ENCODE measurements at regions not wholly inside any gene's neighbourhood (a gene's known extent, or its start where the extent isn't known, plus 50 kb on each side); places are given as distances from the start of the nearest gene placed in this dataset.
"Not testable (repeated sequence)": the region's sequence is repeated elsewhere in the genome, so short reads cannot be mapped to it uniquely, and the experiment has no call there.

DNA sequence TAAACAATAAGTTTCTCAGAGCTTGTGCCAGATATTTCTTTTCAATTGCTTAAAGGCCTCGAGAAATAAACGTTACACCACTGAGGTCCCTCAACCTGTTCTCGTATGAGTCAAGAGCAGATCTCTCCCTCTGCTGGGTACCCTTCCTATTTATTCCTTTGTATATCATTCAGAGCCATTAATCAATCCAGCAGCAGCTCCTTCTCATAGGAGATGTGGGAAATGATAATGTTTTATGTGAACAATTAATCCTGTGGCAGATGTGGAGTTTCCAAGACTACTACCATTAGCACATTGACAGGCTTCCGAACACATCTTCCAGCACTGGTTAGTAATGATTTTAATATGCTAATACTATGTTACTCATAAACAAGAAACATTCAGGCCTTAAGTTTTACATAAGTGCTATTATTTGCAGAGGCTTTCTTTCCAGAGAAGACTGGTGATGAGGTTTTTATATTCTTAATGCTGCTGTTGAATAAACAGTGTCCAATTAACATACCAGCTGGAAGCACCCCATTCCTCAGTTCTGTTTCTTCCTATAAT lies 196.5 kb downstream of the ZNF608 start:
- DNase-seq (ENCODE audit: low read depth in 2 of 2) = no peak

DNA sequence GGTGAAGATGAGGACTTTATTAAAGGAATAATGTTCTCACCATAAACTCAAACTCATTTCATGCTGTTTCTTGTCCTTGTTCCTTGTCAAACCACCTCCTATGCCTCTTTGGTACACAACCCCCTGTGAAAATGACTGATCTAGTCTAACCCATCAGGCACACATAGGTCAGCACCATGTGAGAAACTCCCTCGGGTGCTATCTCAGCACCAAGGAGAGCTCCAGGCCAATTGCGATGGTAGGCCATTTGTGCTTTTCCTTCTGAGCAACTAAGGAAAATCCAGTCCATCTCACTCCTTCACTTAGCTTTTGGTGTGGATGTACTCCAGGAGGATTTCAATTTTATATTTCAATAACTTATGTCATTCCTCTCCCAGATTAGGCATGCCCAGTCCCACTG lies 199.8 kb downstream of the ZNF608 start:
- DNase-seq (ENCODE audit: low read depth in 2 of 2) = no peak

DNA sequence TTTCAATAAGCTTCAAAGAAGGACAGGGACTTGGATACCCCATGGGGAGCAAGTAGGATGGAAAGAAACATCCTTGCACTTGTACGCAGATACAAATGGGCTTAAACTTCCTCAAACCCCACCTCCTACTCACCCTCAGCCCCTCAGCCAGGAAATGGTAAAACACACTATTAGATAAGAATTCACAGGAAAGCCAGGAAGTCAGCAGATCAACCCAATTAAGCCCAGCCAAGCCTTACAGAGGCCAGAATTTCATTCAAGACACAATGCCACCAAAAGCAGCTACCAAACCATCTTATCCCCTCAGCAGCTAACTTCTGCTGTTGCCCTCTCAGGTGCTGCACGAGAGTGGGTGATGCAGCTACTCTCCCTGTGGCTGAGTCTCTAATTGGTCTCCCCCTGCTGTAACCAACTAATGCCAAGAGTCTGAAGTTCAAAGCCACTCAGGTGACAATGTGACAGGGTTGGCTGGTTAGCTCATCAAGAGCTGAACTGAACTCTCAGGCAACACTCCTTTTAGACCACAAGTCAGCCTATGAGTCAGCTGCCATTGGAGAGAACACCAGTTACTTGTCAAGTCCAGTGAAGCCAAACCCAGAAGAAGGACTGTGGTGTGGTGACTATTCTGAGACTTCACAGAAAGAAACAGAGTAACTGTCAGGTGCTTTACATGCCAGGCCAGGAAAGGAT lies 201.9 kb downstream of the ZNF608 start:
- DNase-seq (ENCODE audit: low read depth in 2 of 2) = no peak

DNA sequence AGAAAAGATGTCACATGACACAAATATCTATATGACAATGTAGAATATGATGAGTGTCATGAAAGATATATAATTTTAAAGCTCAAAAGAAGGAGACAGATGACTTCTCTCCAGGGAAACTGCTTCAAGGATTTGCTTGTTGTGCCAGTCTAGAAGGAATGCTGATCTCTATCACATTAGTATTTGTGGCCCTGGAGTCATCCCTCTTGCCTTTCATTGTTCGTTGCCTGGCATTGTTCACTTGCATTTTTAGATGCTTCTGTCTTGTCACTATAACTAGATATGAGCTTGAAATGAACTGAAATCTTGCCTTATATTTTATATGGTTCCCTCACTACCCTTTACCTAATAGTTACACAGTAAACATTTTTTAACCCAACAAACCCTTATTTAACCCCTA lies 207.5 kb downstream of the ZNF608 start:
- DNase-seq (ENCODE audit: low read depth in 2 of 2) = no peak

DNA sequence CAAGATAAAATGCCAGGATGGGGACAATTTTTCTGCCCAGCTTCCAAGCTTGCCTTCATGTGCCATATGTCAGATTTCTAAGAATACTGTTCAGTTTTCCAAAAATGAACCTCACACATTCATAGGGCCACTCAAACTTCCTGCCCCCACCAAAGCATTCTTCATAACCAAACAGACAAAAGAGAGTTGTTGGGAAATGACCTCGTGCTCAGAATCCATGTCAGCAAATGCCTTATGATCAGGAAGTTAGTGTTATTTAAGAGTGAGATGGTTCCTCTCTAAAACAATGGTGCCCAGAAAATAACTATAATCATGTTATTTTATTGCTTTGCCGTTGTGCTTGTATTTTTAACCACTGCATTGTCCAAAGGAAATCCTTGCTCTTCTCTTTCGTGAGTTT lies 208.2 kb downstream of the ZNF608 start:
- DNase-seq (ENCODE audit: low read depth in 2 of 2) = no peak

DNA sequence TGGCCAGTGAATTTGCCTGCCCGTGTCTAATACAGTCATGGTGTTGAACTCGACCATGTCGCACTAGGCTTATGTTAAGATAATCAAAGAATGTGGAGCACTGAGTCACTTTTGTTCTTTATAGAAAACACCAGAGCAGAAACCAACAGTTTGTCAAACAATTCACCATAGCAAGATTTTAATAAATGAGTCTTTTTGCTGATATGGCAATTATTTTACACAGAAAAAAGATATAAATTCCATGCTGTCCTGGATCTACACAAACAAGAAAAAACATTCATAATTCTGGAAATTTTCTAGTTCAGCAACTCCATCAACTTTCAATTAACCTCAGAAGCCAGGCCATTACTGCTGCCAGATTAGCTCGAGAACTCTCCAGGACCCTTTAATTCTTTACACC lies 208.9 kb downstream of the ZNF608 start:
- DNase-seq (ENCODE audit: low read depth in 2 of 2) = no peak

DNA sequence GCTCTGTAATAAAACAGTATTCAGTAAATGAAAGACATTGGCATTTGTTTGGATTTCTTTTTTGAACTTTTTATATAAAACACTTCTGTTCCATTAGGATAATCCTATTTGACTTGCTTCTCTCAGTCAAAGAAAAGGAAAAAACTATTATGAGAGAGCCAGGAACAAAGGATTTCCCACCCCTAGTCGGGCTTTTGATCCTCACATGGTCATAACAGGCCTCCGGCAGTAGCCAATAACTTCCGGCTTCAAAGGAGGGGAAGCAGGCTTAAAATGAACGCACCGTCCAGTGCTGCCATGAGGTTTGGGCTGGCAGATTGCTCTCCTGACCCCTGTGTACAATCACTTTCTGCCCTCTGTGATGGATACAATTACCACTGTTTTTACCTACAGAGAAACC lies 209.3 kb downstream of the ZNF608 start:
- DNase-seq (ENCODE audit: low read depth in 2 of 2) = no peak

DNA sequence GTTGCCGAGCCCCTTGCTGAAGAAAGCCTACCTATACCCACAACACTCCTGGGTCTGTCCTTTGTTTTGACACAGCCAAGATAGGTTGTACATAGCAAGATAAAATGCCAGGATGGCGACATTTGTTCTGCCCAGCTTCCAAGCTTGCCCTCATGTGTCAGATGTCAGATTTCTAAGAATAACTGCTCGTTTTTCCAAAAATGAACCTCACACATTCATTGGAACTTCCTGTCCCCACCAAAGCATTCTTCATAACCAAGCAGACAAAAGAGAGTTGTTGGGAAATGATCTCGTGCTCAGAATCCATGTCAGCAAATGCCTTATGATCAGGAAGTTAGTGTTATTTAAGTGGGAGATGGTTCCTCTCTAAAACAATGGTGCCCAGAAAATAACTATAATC lies 210.1 kb downstream of the ZNF608 start:
- DNase-seq (ENCODE audit: low read depth in 2 of 2) = no peak

DNA sequence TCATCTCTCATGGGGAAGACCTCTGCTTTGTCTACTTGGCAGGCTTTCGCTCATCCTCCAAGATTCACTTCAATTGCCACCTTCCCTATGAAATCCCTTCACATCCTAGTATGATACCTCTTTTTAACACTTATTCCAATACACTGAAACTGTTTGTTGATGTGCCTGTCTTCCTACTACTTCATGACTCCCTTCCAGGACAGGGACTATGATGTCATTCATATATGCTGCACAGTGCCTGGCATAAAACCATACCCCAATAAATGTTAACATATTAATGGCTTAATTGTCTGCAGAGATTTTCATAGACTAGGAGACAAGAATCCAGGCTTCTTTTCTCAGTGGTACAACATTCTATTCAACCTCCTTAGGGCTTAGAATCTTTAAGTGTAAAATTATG lies 215.5 kb downstream of the ZNF608 start:
- DNase-seq (ENCODE audit: low read depth in 2 of 2) = no peak

DNA sequence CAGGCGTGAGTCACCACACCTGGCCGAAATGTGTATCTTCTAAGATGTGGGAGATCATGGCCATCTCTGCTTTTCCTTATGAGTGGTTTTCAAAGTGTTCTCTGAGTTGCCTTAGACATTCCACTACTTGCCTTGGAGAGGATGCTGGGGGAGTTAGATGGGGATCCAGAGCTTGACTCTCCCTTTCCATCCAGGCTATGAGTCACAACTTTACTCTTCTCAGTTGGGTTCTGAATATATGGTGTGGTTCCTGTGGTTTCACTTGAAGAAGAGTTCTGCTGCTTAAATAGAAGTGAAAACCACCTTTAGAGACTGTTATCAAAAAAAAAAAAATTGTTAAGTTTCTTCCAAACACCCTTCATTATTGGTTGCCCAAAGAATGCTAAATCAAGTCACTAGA lies 217.6 kb downstream of the ZNF608 start:
- no peak for DNase-seq (ENCODE audit: low read depth in 2 of 2)

DNA sequence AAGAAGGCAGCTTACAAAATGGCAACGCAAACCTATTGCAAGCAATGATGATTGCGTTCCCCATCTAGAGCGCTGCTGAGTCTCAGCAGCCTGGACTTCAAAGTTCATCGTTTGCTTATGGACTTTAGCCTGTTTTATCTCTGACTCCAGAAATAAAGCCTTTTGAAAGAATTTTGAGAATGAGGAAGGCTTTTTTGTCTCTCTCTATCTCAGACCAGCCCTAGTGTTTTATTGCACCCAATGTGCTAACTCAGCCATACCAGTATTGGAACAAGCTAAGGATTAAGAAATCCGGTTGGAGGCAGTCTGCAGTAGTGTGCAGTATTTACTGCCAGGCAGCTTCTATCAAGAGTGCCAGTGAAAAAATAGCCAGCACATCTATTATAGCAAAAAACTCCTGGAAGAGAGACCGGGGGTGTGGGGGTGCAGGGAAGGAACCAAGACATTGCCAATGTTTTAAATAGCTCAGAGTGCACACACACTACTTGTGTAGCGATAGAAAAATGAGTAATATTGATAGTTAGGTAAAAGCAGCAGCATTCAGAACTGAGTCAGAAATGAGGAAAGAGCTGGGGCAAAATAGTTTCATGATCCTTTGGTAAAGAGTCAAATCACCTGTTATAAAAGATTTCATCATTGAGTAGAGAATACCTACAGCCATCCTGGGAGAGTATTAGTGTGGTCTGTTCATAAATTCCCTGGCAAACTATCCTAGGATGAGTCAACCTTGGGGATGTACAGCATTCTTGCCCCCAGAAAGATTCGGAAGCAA lies 219.0 kb downstream of the ZNF608 start:
- no peak for DNase-seq (ENCODE audit: low read depth in 2 of 2)

DNA sequence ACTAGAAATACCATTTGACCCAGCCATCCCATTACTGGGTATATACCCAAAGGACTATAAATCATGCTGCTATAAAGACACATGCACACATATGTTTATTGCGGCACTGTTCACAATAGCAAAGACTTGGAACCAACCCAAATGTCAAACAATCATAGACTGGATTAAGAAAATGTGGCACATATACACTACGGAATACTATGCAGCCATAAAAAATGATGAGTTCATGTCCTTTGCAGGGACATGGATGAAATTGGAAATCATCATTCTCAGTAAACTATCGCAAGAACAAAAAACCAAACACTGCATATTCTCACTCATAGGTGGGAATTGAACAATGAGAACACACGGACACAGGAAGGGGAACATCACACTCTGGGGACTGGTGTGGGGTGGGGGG lies 220.4 kb downstream of the ZNF608 start:
- DNase-seq (ENCODE audit: low read depth in 2 of 2) = not testable (repeated sequence)

DNA sequence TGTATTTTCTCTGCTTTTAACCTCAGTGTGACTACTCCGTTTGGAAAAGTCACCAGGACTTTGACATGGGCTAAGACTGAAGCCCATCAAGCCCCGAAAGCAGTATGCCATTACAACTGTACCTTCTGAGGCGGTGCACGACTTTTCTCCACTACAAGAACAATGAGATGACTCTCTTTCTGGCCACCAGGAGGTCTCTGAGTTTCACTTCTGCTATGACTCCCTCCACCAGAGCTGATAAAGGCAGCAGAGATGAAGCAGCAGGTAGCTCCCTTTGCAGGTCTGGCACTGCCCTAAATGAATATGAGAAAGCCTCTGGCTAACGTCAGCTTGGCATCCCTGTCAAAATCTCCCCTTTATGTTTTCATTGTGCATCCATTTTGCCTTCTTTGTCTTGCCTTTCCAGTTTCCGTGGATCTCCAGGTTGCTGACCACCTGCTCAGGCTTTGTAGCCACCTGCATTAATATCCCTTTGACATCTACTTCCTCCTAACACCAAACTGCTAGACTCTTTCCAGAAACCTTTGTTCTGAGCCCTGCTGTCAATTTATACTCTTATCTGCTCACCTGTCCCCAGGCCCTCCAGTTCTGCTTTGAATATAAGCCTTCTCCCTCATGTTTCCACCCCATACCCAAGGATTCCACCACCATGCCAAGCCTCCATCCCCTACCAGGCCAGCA lies 221.7 kb downstream of the ZNF608 start:
- DNase-seq (ENCODE audit: low read depth in 2 of 2) = no peak

DNA sequence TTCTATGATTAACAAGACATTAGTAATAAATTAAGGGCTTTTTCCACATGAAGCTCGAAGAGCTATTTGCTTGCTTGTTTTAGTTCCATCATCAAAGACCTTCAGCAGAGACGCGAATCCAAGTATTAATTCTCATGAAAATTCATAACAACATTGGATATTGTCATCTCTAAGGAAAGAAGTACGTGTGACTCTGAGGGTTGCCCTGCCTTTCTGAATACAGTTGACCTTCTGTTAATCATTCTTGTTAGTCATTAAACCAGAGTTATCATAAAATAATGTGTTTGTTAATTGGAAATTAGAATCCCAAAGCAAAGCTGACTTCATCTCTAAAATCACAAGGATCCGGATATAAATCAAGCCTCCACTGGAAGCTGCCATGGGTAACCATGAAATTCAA lies 222.5 kb downstream of the ZNF608 start:
- no peak for DNase-seq (ENCODE audit: low read depth in 2 of 2)

DNA sequence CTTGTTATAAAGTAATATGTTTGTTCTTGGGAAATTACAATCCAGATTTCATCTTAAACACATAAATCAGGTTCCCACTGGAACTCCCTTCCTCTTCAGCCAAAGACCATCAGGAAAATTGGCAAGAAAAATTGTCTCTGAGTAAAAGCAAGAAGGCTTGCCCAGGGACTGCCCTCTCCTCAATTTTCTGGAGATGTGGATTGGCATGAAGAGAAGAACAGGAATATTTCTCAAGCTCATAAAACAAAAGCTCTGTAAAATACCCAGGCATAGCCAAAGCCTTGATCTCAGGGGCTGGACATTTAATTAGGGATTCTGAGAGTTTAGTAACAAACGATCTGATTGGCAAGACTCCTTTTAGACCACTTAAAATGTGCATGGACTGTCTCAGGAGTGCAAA lies 223.4 kb downstream of the ZNF608 start:
- DNase-seq (ENCODE audit: low read depth in 2 of 2) = no peak

DNA sequence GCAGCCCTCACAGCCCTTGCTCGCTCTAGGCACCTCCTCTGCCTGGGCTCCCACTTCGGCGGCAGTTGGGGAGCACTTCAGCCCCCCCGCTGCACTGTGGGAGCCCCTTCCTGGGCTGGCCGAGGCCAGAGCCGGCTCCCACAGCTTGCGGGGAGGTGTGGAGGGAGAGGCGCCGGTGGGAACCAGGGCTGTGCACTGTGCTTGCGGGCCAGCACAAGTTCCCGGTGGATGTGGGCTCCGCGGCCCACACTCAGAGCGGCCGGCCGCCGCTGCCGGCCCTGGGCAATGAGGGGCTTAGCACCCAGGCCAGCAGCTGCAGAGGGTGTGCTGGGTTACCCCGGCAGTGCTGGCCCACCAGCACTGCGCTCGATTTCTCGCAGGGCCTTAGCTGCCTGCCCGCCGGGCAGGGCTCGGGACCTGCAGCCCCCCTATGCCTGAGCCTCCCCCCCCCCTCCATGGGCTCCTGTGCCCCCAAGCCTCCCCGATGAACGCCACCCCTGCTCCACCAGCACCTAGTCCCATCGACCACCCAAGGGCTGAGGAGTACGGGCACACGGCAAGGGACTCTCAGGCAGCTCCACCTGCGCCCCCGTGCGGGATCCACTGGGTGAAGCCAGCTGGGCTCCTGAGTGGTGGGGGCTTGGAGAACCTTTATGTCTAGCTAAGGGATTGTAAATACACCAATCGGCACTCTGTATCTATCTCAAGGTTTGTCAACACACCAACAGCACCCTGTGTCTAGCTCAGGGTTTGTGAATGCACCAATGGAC lies 224.8 kb downstream of the ZNF608 start:
- no peak for DNase-seq (ENCODE audit: low read depth in 2 of 2)

DNA sequence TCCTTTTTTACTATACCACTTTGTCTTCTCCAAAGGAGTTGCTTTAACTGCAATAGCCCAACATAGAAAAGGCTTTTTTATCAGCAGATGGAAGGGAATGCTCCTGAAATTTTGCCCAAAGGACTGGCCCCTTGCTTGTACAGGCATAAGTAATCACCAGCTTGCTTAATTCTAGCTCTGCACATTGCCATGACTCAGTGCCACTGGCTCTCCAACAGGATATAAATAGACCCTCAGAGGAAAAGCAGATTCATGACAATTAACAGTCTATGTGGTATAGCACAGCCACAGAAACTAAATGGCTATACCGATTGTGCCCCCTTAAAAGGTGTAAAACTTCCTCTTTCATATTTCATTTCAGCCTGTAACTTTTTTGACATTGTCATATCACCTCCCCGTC lies 227.0 kb downstream of the ZNF608 start:
- DNase-seq (ENCODE audit: low read depth in 2 of 2) = no peak

DNA sequence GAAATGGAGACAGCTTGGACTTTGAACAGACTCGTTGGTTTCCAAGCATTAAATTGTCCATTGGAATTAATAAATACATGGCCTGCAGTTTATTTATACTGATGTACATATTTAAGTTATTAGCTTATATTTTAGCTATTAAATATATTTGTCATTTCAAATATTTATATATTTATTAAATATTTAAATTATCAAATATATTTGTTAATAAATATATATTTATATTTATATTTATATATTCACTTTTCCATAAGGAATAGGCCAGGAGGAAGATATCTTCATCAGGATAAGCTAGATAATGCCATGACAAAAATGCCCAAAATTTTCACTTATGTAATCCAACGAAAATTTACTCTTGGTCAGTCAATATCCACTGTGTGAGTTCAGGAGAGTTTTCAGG lies 229.9 kb downstream of the ZNF608 start:
- DNase-seq (ENCODE audit: low read depth in 2 of 2) = no peak

DNA sequence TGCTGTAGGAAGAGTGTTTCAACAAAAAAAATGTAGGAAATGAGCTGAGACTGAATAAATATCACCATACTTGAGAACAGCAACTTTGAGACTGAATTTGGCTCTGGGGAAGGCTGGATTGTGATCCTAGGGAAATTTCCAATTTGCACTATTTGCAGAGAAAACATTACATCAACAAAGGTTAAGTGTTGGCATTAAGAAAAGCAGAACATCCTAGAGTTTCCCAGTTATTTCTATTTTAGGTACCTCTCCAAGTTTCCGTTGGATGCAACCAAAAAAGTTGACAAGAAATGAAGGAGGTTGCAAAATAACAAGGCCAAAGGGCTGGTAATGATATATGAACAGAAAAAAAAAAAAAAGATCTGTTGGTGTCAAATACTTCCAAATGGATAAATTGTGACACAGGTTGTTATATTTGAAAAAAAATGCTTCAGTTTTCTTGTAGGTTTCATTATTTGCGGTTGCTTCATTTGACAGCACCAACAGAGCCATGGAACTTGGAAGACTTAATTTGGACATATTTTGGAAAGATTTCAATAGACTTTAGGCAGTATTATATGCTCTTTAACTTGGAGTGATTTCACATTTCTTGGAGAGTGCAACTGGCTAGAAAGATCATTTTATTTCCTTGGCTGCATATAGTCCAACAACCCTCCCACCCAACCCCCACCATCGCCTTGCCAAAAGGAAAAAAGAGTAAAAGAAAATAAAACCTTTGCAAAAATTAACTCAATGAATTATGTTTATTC lies 230.8 kb downstream of the ZNF608 start:
- DNase-seq (ENCODE audit: low read depth in 2 of 2) = no peak

DNA sequence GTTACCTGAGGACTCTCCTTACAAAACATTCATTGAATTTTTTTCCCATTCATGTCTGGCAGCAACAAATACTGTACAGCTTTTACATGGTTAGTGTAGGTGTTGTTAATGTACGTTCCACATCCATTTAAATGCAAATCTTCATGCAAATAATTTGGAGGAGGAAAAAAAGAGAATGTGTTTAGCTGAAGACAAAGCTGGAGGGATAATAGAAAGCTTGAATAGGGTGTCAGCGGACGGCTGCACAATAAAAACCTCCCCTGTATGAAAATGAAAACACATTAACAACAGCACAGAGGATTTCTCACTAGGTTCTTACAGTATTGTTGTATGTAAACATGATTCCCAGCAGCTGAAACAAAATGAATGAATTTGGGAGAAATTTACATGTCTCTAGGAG lies 231.5 kb downstream of the ZNF608 start:
- DNase-seq (ENCODE audit: low read depth in 2 of 2) = no peak

DNA sequence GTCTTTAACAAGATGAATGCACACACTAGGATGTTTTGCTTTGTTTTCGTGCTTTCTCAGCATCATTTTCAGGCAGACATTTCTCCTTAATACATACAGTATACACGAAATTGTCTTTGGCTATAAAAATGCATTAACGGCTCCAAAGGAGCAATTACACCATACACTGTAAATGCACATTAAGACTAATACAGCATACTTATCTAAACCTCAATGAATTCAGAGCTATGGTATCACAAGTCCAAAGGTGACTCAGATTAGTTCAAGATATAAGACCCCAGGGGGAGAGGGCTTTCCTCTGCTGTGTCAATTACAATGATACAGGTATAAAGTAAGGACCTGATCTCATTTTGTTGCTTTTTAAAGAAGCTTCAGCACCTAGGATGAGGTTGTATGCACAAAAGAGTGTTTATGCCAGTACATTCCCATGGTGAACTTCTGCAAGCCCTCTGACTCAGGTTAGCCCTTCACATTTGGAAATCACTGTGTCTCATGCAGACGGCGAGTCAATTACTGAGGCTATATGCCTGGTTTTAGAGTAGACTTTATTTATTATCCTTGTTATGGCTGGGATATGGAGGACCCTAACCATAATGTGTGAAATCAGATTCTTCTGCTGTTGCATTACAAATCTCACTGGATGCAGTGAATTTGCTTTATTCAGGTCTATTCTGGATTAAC lies 233.3 kb downstream of the ZNF608 start:
- DNase-seq (ENCODE audit: low read depth in 2 of 2) = no peak

Measured in stimulated activated CD8-positive, alpha-beta memory T cell treated with anti-CD3 and anti-CD28 coated beads, Interleukin-15, amount 100 ng/mL, for 48 hours (primary cell).